ENCODE measurements at regions not wholly inside any gene's neighbourhood (a gene's known extent, or its start where the extent isn't known, plus 50 kb on each side); places are given as distances from the start of the nearest gene placed in this dataset.

- TF ChIP-seq CTCF (IDR thresholded peaks at IDR 0.05; ENCODE audit: low read depth, low read length, missing control alignments) = no peak
- in situ Hi-C loops (cut with HindIII; ENCODE audit: low sequenced_read_pairs) = no loop called here
- H3K4me3 ChIP-seq (ENCODE audit: low read depth, low read length) = no peak overlapping the region
- no peak for DNase-seq (ENCODE audit: low read depth)
Measured at GRCh38 chr22:48705159-48705916, 1122.3 kb downstream of the BRD1 start.

GRCh38 chr22:48704335-48704734, 1123.3 kb downstream of the BRD1 start:
- no peak for DNase-seq (ENCODE audit: low read depth)
- no peak for TF ChIP-seq CTCF (IDR thresholded peaks at IDR 0.05; ENCODE audit: low read depth, low read length, missing control alignments)
- H3K4me3 ChIP-seq (ENCODE audit: low read depth, low read length) = no peak overlapping the region
- in situ Hi-C loops (cut with HindIII; ENCODE audit: low sequenced_read_pairs) = no loop called here

GRCh38 chr22:48703265-48703941, 1124.3 kb downstream of the BRD1 start:
- no peak overlapping the region for H3K4me3 ChIP-seq (ENCODE audit: low read depth, low read length)
- no peak for DNase-seq (ENCODE audit: low read depth)
- no peak for TF ChIP-seq CTCF (IDR thresholded peaks at IDR 0.05; ENCODE audit: low read depth, low read length, missing control alignments)
- in situ Hi-C loops (cut with HindIII; ENCODE audit: low sequenced_read_pairs) = no loop called here

DNA sequence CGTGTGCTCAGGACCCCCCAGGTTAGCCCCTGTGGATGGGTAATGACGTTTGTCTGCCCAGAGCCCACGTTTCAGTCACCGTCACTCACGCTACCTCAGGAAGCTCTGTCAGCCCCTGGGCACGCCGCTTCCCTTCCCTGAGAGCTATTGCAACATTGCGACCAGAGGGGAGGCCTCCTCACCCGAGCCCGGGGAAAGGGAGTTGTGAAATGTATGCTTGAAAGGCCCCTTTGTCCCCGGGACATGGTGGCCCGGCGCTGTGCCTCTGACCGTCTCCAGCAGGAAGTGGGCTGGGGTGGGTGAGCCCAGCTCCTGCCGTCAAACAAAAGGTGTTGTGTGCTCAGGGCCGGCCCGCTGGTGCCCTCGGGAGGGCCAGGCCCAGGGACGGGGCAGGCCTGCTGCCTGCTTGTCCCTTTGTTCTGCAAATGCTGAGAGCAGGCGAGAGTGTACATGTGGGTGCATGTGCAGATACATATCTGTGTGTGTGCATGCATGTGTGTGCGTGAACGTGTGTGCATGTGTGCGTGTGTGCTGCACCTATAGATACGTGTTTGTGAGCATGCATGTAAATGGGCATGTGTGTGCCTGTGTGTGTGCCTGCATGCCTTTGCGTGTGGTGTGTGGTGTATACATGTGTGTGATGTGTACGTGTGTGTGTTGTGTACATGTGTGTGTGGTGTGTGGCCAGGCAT, 1125.0 kb downstream of the BRD1 start:
- in situ Hi-C loops (cut with HindIII; ENCODE audit: low sequenced_read_pairs) = no loop called here
- DNase-seq (ENCODE audit: low read depth) = no peak
- no peak overlapping the region for H3K4me3 ChIP-seq (ENCODE audit: low read depth, low read length)
- no peak for TF ChIP-seq CTCF (IDR thresholded peaks at IDR 0.05; ENCODE audit: low read depth, low read length, missing control alignments)

GRCh38 chr22:48701296-48702030, 1126.2 kb downstream of the BRD1 start:
- in situ Hi-C loops (cut with HindIII; ENCODE audit: low sequenced_read_pairs) = no loop called here
- no peak overlapping the region for H3K4me3 ChIP-seq (ENCODE audit: low read depth, low read length)
- no peak for DNase-seq (ENCODE audit: low read depth)
- no peak for TF ChIP-seq CTCF (IDR thresholded peaks at IDR 0.05; ENCODE audit: low read depth, low read length, missing control alignments)
